Myocyte (in vitro differentiated cells): ENCODE measurements at regions not wholly inside any gene's neighbourhood (a gene's known extent, or its start where the extent isn't known, plus 50 kb on each side); places are given as distances from the start of the nearest gene placed in this dataset.
"Not testable (repeated sequence)": the region's sequence is repeated elsewhere in the genome, so short reads cannot be mapped to it uniquely, and the experiment has no call there.

ENCODE experiments used
- DNase-seq: peaks from one replicate; pipeline ENCODE4 v3.0.0-alpha.2; 2012; ENCODE audit warnings: low read depth

DNA sequence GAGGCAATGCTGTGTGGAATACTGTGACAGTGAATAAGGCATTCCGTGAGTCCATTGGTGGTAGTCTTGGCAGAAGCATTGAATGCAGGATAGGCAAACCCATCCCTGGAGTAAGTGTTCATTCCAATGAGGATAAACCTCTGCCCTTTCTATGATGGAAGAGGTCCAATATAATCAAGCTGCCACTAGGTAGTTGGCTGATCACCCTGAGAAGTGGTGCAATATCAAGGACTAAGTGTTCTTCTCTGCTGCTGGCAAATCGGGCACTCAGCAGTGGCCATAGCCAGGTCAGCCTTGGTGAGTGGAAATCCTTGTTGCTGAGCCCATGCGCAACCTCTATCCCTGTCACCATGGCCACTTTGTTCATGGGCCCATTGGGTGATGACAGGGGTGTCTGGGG is 70.1 kb downstream of the FBXO4 start:
- DNase-seq, result no peak

DNA sequence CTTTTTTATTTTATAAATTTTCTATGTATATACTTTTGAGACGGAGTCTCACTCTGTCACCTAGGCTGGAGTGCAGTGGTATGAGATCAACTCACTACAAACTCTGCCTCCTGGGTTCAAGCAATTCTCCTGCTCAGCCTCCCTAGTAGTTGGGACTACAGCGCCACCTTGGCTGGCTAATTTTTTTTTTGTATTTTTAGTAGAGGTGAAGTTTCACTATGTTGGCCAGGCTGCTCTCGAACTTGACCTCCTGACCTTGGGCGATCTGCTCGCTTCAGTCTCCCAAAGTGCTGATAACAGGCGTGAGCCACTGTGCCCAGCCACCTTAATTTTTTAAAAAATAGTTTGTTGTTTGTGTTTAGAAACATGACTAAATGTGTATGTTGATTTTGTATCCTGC is 76.6 kb downstream of the FBXO4 start:
- no peak for DNase-seq

- not testable (repeated sequence) for DNase-seq
Observed at GRCh38 chr5:42003852-42004251, 78.8 kb downstream of the FBXO4 start.

DNA sequence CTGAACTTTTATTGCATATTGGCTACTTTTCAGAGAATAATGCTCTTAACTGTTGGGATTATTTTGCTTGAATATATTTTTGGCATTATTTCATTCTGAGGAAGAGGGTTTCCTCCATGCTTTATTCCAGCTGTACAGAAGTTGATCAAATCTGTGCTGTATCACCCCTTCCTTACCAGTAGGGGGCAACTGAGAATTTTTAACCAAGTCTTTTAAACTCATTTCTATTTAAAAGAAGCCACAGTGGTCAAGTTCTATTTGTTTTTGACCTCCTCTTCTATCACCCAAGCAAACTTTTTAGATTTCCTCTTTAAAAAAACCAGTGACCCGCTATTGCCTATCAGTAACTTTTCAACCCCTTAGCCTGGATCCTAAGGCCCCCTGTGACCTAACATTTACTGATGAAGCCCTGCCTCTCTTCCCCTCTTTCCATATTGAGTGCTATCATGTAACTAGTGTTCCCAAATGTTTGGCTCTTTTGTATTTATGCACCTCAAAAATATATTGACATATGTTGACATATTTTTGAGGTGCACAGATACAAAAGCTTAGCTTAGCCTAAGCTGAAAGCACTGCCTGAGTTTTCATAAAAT is 80.6 kb downstream of the FBXO4 start:
- peak; percentile 20 for DNase-seq

DNA sequence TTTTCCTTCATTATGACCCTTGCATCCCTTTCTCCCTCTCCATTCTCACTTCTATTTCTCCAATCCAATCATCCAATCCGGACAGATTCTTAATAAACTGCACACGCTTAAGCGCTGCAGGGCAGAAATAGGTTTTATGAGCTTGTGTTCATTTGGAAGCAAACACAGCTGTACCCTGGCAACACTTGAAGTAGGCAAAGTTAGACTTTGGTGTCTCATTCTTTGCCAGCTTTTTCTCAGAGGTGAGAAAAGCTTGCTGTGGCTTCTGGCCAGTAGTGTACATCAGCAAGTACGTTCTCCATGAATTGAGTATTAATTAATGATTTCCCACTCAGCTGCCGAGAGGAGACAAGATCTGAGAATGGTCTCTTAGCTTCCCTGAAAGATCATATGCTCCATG is 88.5 kb downstream of the FBXO4 start:
- DNase-seq, result no peak

- no peak for DNase-seq
Observed at GRCh38 chr5:42015254-42015653, 90.2 kb downstream of the FBXO4 start.

DNA sequence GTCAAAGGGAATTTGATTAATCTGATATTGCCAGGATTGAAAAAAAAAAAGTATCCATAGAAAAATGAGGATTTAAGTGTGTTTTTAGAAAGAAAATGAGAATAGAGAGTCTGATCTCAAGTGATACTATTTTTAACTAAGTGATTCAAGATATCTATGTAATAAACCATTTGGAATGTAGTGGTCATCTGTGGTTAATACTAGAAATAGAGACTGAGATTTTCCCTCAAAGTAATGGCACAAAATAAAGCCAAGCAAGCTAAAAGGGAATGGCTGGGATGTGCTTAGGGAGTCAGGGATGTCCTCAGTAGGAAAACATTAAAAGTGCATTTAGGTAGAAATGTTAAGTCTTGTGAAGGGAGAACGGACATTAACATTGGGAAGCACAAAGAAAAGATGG is 90.6 kb downstream of the FBXO4 start:
- DNase-seq, result peak; percentile 47

GRCh38 chr5:42020788-42021530 is 95.9 kb downstream of the FBXO4 start:
- DNase-seq, result peak; percentile 71

GRCh38 chr5:42021923-42022322 is 96.8 kb downstream of the FBXO4 start:
- peak; percentile 5 for DNase-seq

DNA sequence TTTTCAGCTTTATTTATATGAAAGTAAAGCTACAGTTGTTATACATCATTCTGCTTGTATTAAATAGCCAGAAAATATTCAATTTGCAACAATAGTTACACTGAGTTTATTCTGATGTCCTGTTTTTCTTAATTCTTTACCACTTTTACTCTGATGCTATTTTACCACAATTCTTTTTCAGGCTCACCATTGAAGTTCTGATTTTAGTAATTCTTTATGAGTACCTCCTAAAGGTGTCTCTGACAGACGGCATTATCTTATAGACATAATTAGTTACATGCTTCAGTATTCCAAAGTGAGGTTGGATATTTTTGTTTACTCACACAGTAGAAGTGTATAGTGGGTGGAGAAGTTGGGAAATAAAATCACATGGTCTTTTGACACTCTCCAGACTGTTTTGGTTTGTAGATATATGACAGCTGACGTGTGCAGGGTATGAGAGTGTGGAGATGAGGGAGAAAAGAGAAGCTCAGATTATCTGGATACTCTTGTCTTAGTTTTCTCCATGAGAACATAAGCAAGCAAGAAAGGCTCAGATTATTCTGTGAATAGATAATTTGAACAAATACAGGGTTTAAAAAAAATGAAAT is 97.4 kb downstream of the FBXO4 start:
- DNase-seq, result no peak

DNA sequence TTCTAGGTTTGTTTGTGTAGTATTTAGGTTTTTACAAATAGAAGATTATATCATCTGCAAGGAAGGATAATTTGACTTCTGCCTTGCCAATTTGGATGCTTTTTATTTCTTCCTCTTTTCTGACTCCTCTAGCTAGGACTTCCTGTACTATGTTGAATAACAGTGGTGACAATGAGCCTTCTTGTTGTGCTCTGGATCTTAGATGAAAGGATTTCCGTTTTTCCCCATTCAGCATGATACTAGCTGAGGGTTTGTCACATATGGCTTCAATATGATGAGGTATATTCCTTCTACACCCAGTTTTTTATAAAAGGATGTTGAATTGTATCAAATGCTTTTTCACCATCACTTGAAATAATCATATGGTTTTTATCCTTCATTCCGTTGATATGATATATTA is 101.4 kb downstream of the FBXO4 start:
- DNase-seq, result no peak

DNA sequence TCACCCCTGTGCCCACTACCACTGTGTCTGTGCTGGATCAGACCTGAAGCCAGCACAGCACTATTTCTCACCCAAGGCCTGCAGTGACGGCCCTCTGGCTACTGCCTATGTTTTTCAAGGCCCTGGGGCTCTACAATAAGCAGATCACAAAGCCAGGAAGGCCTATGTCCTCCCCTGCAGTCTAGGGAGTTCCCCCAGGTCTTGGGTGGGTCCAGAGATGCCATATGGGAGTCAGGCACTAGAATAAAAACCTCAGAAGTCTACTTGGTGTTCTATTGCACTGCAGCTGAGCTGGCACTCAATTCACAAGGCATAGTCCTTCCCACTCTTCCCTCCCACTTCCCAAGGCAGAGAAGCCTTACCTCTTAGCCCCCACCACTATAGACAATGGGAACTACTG is 107.1 kb downstream of the FBXO4 start:
- no peak for DNase-seq

GRCh38 chr5:42035526-42035925 is 110.4 kb downstream of the FBXO4 start:
- DNase-seq, result no peak

GRCh38 chr5:42036379-42036778 is 111.3 kb downstream of the FBXO4 start:
- DNase-seq, result no peak

- DNase-seq, result no peak
Observed at GRCh38 chr5:42037379-42037932, 112.4 kb downstream of the FBXO4 start.

GRCh38 chr5:42043400-42043799 is 118.3 kb downstream of the FBXO4 start:
- no peak for DNase-seq

- DNase-seq, result peak; percentile 48
Observed at GRCh38 chr5:42057254-42057690, 132.2 kb downstream of the FBXO4 start.

GRCh38 chr5:42059291-42059690 is 134.2 kb downstream of the FBXO4 start:
- DNase-seq, result no peak

- no peak for DNase-seq
Observed at GRCh38 chr5:42059778-42060464, 134.8 kb downstream of the FBXO4 start.

- DNase-seq, result no peak
Observed at GRCh38 chr5:42061121-42061520, 136.0 kb downstream of the FBXO4 start.

DNA sequence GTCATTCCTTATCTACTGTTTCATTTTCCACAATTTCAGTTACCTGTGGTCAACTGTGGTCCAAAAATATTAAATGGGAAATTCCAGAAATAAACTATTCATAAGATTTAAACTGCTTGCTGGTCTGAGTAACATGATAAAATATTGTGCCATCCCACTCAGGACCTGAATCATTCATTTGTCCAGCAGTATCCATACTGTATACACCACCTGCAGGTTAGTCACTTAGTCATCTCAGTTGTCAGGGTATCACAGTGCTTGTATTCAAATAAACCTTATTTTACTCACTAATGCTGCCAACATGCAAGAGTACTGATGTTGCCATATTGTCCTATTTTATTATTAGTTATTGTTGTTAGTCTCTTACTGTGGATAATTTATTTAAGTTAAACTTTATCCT is 139.7 kb downstream of the FBXO4 start:
- no peak for DNase-seq

DNA sequence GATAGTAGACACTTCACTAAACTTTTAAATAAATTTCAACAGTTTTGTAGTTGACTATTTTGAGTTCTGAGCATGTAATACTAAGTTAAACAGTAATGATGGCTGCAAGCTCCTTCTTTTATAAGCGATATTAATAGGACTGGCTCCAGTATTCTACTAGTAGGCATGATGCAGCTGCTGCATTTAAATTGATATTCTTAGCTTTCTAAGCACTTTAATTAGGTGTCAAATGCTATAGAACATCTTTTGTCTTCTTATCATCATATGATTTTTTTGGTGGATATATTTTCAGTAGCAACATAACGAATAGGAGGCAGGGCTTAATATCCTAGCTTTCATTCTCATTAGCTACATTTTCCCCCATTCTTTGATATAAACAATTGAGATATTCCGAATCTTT is 141.1 kb downstream of the FBXO4 start:
- no peak for DNase-seq
